ENCODE measurements at regions not wholly inside any gene's neighbourhood (a gene's known extent, or its start where the extent isn't known, plus 50 kb on each side); places are given as distances from the start of the nearest gene placed in this dataset.

DNA sequence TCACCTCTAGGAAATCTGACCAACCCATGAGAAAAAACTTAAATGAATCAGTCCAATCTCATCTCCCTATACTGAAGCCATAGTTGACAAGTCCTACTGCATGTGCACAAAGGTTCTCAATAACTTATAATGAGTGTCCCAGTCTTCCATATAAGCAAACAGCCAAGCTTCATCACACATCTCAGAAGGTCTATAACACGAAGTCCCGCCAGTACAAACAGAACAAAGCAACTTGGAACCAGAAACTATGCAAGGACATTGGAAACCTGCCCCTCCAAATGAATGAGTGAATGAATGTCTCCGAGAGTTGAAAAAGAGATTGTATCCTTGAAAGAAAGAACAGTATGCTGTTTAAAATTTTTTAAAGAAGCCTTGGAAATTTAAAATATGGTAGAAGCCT lies 53.6 kb upstream of the IPO9 start:
- TF ChIP-seq, protein P1, sequence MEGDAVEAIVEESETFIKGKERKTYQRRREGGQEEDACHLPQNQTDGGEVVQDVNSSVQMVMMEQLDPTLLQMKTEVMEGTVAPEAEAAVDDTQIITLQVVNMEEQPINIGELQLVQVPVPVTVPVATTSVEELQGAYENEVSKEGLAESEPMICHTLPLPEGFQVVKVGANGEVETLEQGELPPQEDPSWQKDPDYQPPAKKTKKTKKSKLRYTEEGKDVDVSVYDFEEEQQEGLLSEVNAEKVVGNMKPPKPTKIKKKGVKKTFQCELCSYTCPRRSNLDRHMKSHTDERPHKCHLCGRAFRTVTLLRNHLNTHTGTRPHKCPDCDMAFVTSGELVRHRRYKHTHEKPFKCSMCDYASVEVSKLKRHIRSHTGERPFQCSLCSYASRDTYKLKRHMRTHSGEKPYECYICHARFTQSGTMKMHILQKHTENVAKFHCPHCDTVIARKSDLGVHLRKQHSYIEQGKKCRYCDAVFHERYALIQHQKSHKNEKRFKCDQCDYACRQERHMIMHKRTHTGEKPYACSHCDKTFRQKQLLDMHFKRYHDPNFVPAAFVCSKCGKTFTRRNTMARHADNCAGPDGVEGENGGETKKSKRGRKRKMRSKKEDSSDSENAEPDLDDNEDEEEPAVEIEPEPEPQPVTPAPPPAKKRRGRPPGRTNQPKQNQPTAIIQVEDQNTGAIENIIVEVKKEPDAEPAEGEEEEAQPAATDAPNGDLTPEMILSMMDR (conservative IDR thresholded peaks at IDR 0.05): no peak; the same call in 1 of the 2 replicates
- TF ChIP-seq ZFX (IDR thresholded peaks at IDR 0.05): no peak

All from C4-2B (cell line).